Suppressor macrophage treated with lipopolysaccharide for 1 hour (primary cell): ENCODE measurements at regions not wholly inside any gene's neighbourhood (a gene's known extent, or its start where the extent isn't known, plus 50 kb on each side); places are given as distances from the start of the nearest gene placed in this dataset.
"Not testable (repeated sequence)": the region's sequence is repeated elsewhere in the genome, so short reads cannot be mapped to it uniquely, and the experiment has no call there.

Source experiments
- DNase-seq, 3 donors: peaks; one replicate each; pipeline ENCODE4 v3.0.0-alpha.2; 2020 to 2022

GRCh38 chr2:224145751-224146355, 106.8 kb upstream of the SERPINE2 start:
- no peak for DNase-seq

- DNase-seq = no peak
These were observed 104.4 kb upstream of the SERPINE2 start for GRCh38 chr2:224143526-224143925.

GRCh38 chr2:224142397-224143312, 103.6 kb upstream of the SERPINE2 start:
- no peak for DNase-seq

- no peak for DNase-seq
These were observed 102.2 kb upstream of the SERPINE2 start for GRCh38 chr2:224141304-224141703.

GRCh38 chr2:224137208-224137607, 98.1 kb upstream of the SERPINE2 start:
- DNase-seq = no peak

- no peak for DNase-seq
These were observed 97.3 kb upstream of the SERPINE2 start for GRCh38 chr2:224136396-224136795.

GRCh38 chr2:224135881-224136280, 96.8 kb upstream of the SERPINE2 start:
- no peak for DNase-seq

- no peak for DNase-seq
These were observed 95.1 kb upstream of the SERPINE2 start for GRCh38 chr2:224134003-224134734.

GRCh38 chr2:224133387-224133786, 94.3 kb upstream of the SERPINE2 start:
- no peak for DNase-seq

- DNase-seq = no peak
These were observed 88.9 kb upstream of the SERPINE2 start for GRCh38 chr2:224127871-224128501.

GRCh38 chr2:224126440-224126839, 87.4 kb upstream of the SERPINE2 start:
- no peak for DNase-seq

- no peak for DNase-seq
These were observed 86.9 kb upstream of the SERPINE2 start for GRCh38 chr2:224126003-224126402.

- DNase-seq = no peak
These were observed 83.5 kb upstream of the SERPINE2 start for GRCh38 chr2:224122542-224122941.

- no peak for DNase-seq
These were observed 82.5 kb upstream of the SERPINE2 start for GRCh38 chr2:224121406-224122067.

GRCh38 chr2:224120986-224121385, 81.9 kb upstream of the SERPINE2 start:
- no peak for DNase-seq

GRCh38 chr2:224119846-224120245, 80.8 kb upstream of the SERPINE2 start:
- DNase-seq = not testable (repeated sequence)

- no peak for DNase-seq
These were observed 75.3 kb upstream of the SERPINE2 start for GRCh38 chr2:224114428-224114827.

- not testable (repeated sequence) for DNase-seq
These were observed 74.8 kb upstream of the SERPINE2 start for GRCh38 chr2:224113930-224114329.

GRCh38 chr2:224111576-224111975, 72.5 kb upstream of the SERPINE2 start:
- no peak for DNase-seq

- no peak for DNase-seq
These were observed 71.7 kb upstream of the SERPINE2 start for GRCh38 chr2:224110811-224111210.

GRCh38 chr2:224109751-224110150, 70.7 kb upstream of the SERPINE2 start:
- no peak for DNase-seq

GRCh38 chr2:224106794-224107193, 67.7 kb upstream of the SERPINE2 start:
- DNase-seq = no peak
